GM06990 (cell line): ENCODE measurements at regions not wholly inside any gene's neighbourhood (a gene's known extent, or its start where the extent isn't known, plus 50 kb on each side); places are given as distances from the start of the nearest gene placed in this dataset.

Experiments used
- DNase-seq: peaks from one replicate; pipeline ENCODE4 v3.0.0-alpha.2; 2011; ENCODE audit not compliant: insufficient read length; ENCODE audit errors: extremely low read depth
- H3K27me3 ChIP-seq: replicated peaks from 2 replicates; pipeline ENCODE4 v1.6.0; 2011; ENCODE audit warnings: low read length; ENCODE audit not compliant: control insufficient read depth, insufficient read depth
- H3K36me3 ChIP-seq: 2 replicates; pipeline ENCODE4 v1.5.1; 2011; ENCODE audit warnings: low read length; ENCODE audit not compliant: control insufficient read depth, insufficient read depth
- H3K4me3 ChIP-seq: replicated peaks from 2 replicates; pipeline ENCODE4 v1.5.1; 2011; ENCODE audit warnings: low read depth, mild to moderate bottlenecking, control low read depth, low read length
- CTCF ChIP-seq: IDR thresholded peaks from 2 replicates; pipeline ENCODE4 v1.5.1; 2011; ENCODE audit warnings: low read length, control low read depth, mild to moderate bottlenecking, inconsistent platforms; ENCODE audit not compliant: insufficient read depth, poor library complexity, severe bottlenecking

- H3K4me3 ChIP-seq = no peak overlapping the region
- H3K36me3 ChIP-seq = no peaks in the 10 kb centered on the region
- H3K27me3 ChIP-seq = no peaks in the 10 kb centered on the region
- no peak for DNase-seq
- TF ChIP-seq CTCF = no peak
Measured at GRCh38 chr3:193863657-193864357, 270.8 kb downstream of the OPA1 start.

DNA sequence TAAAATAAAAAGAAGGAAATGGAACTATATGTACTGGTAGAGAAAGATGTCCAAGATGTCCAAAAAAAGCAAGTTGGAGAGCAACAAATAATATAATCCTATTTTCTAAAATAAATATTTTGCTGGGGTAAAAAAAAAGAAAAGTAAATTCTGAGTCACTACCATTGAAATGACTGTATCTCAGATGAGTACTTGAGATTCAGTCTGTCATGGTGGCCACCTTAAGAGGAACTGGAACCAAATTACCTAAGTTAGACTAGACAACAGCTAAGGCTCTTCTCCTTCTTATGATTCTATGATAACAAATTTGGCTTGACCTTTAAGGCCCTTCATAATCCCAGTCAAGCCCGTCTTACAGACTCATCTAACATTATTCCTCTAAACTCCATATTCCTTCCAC is 270.6 kb upstream of the HES1 start:
- H3K36me3 ChIP-seq = no peaks in the 10 kb centered on the region
- DNase-seq = peak; percentile 42
- H3K4me3 ChIP-seq = no peak overlapping the region
- H3K27me3 ChIP-seq = no peaks in the 10 kb centered on the region
- TF ChIP-seq CTCF = no peak

GRCh38 chr3:193865896-193866480 is 270.0 kb upstream of the HES1 start:
- DNase-seq = no peak
- no peaks in the 10 kb centered on the region for H3K36me3 ChIP-seq
- no peaks in the 10 kb centered on the region for H3K27me3 ChIP-seq
- no peak overlapping the region for H3K4me3 ChIP-seq
- TF ChIP-seq CTCF = no peak

- no peak for TF ChIP-seq CTCF
- no peaks in the 10 kb centered on the region for H3K27me3 ChIP-seq
- H3K36me3 ChIP-seq = no peaks in the 10 kb centered on the region
- no peak overlapping the region for H3K4me3 ChIP-seq
- peak; percentile 29 for DNase-seq
Measured at GRCh38 chr3:193868590-193868989, 267.4 kb upstream of the HES1 start.

GRCh38 chr3:193869221-193870201 is 266.4 kb upstream of the HES1 start:
- H3K4me3 ChIP-seq = no peak overlapping the region

More at GRCh38 chr3:193869221-193870201, 266.4 kb upstream of the HES1 start:
- H3K36me3 ChIP-seq = no peaks in the 10 kb centered on the region
- DNase-seq = peak; percentile 30
- no peak for TF ChIP-seq CTCF
- no peaks in the 10 kb centered on the region for H3K27me3 ChIP-seq
